ENCODE measurements at regions not wholly inside any gene's neighbourhood (a gene's known extent, or its start where the extent isn't known, plus 50 kb on each side); places are given as distances from the start of the nearest gene placed in this dataset.

DNA sequence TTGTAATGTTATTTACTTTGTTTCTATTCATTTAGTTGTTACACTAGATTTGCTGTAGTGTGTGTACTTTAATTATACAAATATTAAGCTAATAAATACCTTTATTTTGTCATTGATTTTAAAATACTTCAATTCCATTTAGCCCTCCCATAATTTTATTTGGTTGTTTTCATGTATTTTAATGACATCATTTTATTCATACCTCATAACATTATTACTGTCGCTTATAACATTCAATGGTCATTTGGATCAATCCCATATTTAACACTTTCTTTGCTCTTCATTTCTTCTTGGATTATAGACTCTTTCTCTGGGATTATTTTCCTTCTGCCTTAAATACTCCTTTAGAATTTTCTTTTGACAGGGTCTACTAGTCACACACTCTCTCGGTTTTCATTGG is 86.6 kb upstream of the CAND1 start:
- TF ChIP-seq, protein P1, sequence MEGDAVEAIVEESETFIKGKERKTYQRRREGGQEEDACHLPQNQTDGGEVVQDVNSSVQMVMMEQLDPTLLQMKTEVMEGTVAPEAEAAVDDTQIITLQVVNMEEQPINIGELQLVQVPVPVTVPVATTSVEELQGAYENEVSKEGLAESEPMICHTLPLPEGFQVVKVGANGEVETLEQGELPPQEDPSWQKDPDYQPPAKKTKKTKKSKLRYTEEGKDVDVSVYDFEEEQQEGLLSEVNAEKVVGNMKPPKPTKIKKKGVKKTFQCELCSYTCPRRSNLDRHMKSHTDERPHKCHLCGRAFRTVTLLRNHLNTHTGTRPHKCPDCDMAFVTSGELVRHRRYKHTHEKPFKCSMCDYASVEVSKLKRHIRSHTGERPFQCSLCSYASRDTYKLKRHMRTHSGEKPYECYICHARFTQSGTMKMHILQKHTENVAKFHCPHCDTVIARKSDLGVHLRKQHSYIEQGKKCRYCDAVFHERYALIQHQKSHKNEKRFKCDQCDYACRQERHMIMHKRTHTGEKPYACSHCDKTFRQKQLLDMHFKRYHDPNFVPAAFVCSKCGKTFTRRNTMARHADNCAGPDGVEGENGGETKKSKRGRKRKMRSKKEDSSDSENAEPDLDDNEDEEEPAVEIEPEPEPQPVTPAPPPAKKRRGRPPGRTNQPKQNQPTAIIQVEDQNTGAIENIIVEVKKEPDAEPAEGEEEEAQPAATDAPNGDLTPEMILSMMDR (IDR thresholded peaks at IDR 0.05) = no peak
- TF ChIP-seq POLR2A (IDR thresholded peaks at IDR 0.05) (no peak), POLR2AphosphoS5 (IDR thresholded peaks at IDR 0.05; ENCODE audit: insufficient read depth in 1 of 2, low read depth in 1 of 2) (no peak)

Data from vagina (tissue), 2 donors.